ENCODE measurements at regions not wholly inside any gene's neighbourhood (a gene's known extent, or its start where the extent isn't known, plus 50 kb on each side); places are given as distances from the start of the nearest gene placed in this dataset.
A peak's percentile ranks its signal among the peaks of the same experiment; 100 is the strongest.

DNA sequence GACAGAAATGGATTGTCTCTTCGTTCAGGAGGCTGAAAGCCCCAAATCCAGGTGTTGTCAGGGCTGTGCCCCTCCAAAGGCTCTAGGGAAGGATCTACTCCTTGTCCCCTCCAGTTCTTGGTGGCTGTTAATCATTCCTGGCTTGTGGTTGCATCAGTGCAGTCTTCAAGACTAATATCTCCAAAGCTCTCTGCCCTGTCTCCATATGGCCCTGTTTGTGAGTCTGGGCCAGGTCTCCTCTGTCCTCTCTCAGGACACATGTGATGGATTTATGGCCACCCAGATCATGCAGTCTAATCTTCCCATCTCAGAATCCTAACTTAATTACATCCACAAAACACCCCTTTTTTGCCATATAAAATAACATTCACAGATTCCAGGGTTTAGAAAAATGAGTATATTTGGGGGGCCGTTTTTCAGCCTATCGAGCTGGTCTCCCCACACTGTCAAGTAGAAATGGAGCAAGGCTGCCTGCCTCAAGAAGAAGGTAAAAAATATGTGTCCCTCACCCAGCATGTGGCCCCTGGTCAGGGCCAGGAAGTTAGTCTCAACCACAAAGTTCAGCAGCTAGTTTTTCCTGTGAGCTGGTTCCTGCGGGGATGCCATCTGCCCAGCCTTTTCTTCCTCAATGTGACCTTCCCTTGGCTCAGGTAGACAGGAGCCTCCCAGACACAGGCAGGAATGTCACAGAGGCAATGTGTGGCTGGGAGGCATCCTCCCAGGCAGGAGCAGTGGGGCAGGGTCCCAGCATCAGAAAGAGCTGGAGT, 509.4 kb downstream of the IRX1 start:
- no peaks in the 10 kb centered on the region for H3K27me3 Mint-ChIP-seq (ENCODE audit: low read depth)
- TF ChIP-seq, protein P1, sequence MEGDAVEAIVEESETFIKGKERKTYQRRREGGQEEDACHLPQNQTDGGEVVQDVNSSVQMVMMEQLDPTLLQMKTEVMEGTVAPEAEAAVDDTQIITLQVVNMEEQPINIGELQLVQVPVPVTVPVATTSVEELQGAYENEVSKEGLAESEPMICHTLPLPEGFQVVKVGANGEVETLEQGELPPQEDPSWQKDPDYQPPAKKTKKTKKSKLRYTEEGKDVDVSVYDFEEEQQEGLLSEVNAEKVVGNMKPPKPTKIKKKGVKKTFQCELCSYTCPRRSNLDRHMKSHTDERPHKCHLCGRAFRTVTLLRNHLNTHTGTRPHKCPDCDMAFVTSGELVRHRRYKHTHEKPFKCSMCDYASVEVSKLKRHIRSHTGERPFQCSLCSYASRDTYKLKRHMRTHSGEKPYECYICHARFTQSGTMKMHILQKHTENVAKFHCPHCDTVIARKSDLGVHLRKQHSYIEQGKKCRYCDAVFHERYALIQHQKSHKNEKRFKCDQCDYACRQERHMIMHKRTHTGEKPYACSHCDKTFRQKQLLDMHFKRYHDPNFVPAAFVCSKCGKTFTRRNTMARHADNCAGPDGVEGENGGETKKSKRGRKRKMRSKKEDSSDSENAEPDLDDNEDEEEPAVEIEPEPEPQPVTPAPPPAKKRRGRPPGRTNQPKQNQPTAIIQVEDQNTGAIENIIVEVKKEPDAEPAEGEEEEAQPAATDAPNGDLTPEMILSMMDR (IDR thresholded peaks at IDR 0.05; ENCODE audit: unreplicated experiment), result no peak

DNA sequence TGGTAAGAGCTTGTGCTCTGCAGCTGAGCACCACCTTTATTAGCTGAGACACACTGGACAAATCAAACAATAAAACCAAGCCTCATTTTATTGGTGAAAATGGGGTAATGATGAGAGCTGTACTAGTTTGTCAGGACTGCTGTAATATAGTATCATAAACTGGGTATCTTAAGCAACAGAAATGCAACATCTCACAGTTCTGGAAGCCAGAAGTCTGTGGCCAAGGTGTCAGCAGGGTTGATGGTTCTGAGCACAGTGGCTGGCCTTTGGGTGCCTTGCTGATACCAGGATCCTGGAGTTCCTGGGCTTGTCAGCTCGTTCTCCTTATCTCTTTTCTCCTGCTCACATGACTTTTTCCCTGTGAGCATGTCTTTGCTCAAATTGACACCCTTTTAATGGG, 513.1 kb downstream of the IRX1 start:
- TF ChIP-seq, protein P1 (IDR thresholded peaks at IDR 0.05; ENCODE audit: unreplicated experiment), result no peak
- Mint-ChIP-seq H3K27ac (no peak overlapping the region), H3K4me3 (no peak overlapping the region), H3K9me3 (no peaks in the 10 kb centered on the region), H3K4me1 (peaks cover 55% of the 10 kb centered on the region), H3K36me3 (no peaks in the 10 kb centered on the region), H3K27me3 (ENCODE audit: low read depth) (no peaks in the 10 kb centered on the region)
- DNase-seq (ENCODE audit: low spot score in 2 of 2, unreplicated experiment in 2 of 2), result no peak

More for the DNA sequence above, 509.4 kb downstream of the IRX1 start:
- no peaks in the 10 kb centered on the region for H3K36me3 Mint-ChIP-seq
- peaks cover 60% of the 10 kb centered on the region for H3K4me1 Mint-ChIP-seq
- H3K4me3 Mint-ChIP-seq, result no peak overlapping the region
- H3K9me3 Mint-ChIP-seq, result no peaks in the 10 kb centered on the region
- H3K27ac Mint-ChIP-seq, result peak overlapping the region; percentile 84
- DNase-seq (ENCODE audit: low spot score in 2 of 2, unreplicated experiment in 2 of 2), result no peak

DNA sequence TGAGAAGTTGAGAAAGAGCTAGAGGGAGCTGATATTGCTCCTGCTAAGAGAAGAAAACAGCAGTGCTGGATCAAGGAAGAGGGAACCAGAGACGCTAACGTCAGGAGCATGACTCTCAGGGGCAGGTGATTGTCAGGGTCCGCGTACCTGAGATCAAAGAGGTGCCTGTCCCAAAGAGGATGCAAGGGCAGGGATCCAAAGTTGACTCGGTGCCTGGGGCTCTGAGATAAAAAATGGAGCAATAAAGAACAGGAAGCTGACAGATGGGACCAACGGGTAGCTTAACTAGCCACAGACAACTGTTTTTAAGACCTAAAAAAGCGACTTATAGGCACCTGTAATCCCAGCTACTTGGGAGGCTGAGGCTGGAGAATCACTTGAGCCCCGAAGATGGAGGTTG, 517.8 kb downstream of the IRX1 start:
- H3K27ac Mint-ChIP-seq, result peak overlapping the region; percentile 82
- peaks cover 33% of the 10 kb centered on the region for H3K4me1 Mint-ChIP-seq
- DNase-seq (ENCODE audit: low spot score in 2 of 2, unreplicated experiment in 2 of 2), result no peak
- H3K9me3 Mint-ChIP-seq, result no peaks in the 10 kb centered on the region
- H3K4me3 Mint-ChIP-seq, result no peak overlapping the region
- H3K36me3 Mint-ChIP-seq, result no peaks in the 10 kb centered on the region
- TF ChIP-seq, protein P1 (IDR thresholded peaks at IDR 0.05; ENCODE audit: unreplicated experiment), result no peak
- H3K27me3 Mint-ChIP-seq (ENCODE audit: low read depth), result no peaks in the 10 kb centered on the region

DNA sequence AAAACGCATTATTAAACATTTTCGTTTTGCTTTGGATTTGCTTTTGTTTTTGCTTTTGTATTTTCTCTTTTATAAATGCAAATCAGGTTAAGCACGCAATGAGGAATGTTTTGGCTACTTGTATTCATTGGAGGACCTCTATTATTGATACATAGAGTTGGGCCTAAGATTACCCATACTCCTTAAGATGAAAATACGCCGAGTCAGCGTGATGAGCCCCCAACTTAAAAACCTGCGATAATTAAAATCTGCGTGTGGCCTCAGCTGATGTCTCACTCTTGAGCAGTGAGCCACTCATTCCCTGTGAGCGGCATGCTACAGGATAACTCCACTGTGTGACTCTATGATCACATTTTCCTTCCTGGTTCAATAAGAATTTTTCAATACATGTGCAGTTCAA, 518.3 kb downstream of the IRX1 start:
- H3K4me3 Mint-ChIP-seq, result no peak overlapping the region

DNA sequence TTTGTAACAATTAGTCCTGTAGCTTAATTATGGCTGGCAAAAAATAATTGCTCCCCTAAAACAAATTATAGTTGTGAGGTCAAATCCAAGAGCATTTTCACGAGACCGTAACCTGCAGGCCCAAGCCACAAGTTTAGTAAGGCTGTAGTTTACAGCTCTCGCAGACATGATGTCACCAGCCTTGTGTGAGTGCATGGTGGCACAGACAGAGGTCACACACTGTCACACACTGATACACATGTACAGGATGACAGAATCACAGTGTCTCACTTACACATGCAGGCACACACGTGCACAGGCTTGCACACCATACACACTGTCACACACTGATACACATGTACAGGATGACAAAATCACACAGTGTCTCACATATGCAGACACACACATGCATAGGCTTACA, 518.8 kb downstream of the IRX1 start:
- H3K27me3 Mint-ChIP-seq (ENCODE audit: low read depth), result no peaks in the 10 kb centered on the region
- no peak overlapping the region for H3K27ac Mint-ChIP-seq
- H3K36me3 Mint-ChIP-seq, result no peaks in the 10 kb centered on the region
- TF ChIP-seq, protein P1 (IDR thresholded peaks at IDR 0.05; ENCODE audit: unreplicated experiment), result no peak
- H3K9me3 Mint-ChIP-seq, result peaks cover 6% of the 10 kb centered on the region
- peaks cover 32% of the 10 kb centered on the region for H3K4me1 Mint-ChIP-seq
- no peak overlapping the region for H3K4me3 Mint-ChIP-seq
- no peak for DNase-seq (ENCODE audit: low spot score in 2 of 2, unreplicated experiment in 2 of 2)

More for the DNA sequence above, 518.3 kb downstream of the IRX1 start:
- Mint-ChIP-seq H3K27ac (no peak overlapping the region), H3K27me3 (ENCODE audit: low read depth) (no peaks in the 10 kb centered on the region), H3K4me1 (peaks cover 33% of the 10 kb centered on the region), H3K9me3 (peaks cover under 1% of the 10 kb centered on the region), H3K36me3 (no peaks in the 10 kb centered on the region)
- no peak for DNase-seq (ENCODE audit: low spot score in 2 of 2, unreplicated experiment in 2 of 2)
- TF ChIP-seq, protein P1 (IDR thresholded peaks at IDR 0.05; ENCODE audit: unreplicated experiment), result no peak
